ENCODE measurements at regions not wholly inside any gene's neighbourhood (a gene's known extent, or its start where the extent isn't known, plus 50 kb on each side); places are given as distances from the start of the nearest gene placed in this dataset.

DNA sequence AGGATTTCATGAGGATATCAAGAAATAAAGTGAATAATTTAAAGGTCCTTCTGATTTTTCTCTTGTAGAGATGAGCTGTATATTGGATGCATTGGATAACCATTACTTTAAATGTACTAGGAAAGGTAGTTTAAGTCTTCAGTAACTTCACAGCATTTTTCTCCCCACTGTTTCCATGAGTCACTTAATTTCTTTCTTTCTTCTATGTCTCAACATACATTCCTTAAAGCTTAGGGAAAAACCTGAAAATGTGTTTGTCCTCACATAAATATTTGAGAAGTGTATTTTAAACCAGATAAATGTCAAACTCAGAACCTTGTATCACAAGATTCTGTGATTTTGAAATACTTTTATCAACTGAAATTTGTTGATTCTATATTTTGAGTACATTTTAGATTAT, 1970.2 kb upstream of the FLRT2 start:
- TF ChIP-seq, protein P1, sequence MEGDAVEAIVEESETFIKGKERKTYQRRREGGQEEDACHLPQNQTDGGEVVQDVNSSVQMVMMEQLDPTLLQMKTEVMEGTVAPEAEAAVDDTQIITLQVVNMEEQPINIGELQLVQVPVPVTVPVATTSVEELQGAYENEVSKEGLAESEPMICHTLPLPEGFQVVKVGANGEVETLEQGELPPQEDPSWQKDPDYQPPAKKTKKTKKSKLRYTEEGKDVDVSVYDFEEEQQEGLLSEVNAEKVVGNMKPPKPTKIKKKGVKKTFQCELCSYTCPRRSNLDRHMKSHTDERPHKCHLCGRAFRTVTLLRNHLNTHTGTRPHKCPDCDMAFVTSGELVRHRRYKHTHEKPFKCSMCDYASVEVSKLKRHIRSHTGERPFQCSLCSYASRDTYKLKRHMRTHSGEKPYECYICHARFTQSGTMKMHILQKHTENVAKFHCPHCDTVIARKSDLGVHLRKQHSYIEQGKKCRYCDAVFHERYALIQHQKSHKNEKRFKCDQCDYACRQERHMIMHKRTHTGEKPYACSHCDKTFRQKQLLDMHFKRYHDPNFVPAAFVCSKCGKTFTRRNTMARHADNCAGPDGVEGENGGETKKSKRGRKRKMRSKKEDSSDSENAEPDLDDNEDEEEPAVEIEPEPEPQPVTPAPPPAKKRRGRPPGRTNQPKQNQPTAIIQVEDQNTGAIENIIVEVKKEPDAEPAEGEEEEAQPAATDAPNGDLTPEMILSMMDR (IDR thresholded peaks at IDR 0.05; ENCODE audit: insufficient read depth, low read length, poor library complexity, severe bottlenecking): no peak
- DNase-seq (ENCODE audit: extremely low read depth, insufficient read length): no peak
- Histone ChIP-seq H3K36me3 (ENCODE audit: control insufficient read depth, insufficient read depth, low read length) (no peaks in the 10 kb centered on the region), H3K27me3 (replicated peaks; ENCODE audit: control insufficient read depth, insufficient read depth, low read length) (no peaks in the 10 kb centered on the region), H3K4me3 (replicated peaks; ENCODE audit: low read depth, low read length) (no peak overlapping the region)

DNA sequence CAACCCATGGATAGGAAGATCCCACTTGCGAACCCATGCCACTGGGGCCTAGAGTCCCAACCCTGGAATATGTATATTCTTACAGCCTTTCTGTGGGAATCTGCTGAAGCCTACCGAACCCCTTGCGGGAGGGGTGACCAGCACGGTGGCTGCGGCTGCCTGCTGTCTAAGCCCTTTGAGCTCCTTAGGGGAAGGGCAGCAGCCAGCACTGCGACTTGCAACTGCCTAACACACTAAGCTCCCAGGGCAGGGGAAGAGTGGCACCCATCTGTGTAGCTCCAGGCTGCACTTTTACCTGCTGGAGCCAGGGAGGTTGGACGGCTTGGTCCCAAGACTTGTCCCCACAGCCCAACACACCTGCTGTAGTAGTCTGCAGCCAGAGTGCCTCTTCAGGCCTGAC, 1968.7 kb upstream of the FLRT2 start:
- no peak for DNase-seq (ENCODE audit: extremely low read depth, insufficient read length)
- no peaks in the 10 kb centered on the region for H3K36me3 ChIP-seq (ENCODE audit: control insufficient read depth, insufficient read depth, low read length)

DNA sequence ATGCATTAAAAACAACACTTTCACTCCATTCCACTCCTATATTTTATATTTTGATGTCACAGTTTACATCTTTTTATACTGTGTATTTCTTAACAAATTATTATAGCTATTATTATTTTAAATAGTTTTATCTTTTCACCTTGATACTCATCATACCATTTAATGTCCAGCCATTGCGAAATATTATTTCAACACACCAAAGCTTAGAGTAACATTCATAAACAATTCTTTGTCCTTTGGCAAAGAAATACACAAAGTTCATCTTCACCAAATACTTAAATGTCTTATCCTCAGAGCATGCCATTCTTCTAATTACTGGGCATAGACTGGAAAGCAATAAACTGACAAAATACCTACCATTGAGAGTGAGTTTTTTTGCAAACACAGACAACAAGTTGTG, 1963.4 kb upstream of the FLRT2 start:
- DNase-seq (ENCODE audit: extremely low read depth, insufficient read length): no peak
- Histone ChIP-seq H3K4me3 (replicated peaks; ENCODE audit: low read depth, low read length) (no peak overlapping the region), H3K27me3 (replicated peaks; ENCODE audit: control insufficient read depth, insufficient read depth, low read length) (no peaks in the 10 kb centered on the region), H3K36me3 (ENCODE audit: control insufficient read depth, insufficient read depth, low read length) (no peaks in the 10 kb centered on the region)
- TF ChIP-seq, protein P1 (IDR thresholded peaks at IDR 0.05; ENCODE audit: insufficient read depth, low read length, poor library complexity, severe bottlenecking): no peak

More for the DNA sequence above, 1968.7 kb upstream of the FLRT2 start:
- H3K4me3 ChIP-seq (replicated peaks; ENCODE audit: low read depth, low read length): no peak overlapping the region
- TF ChIP-seq, protein P1 (IDR thresholded peaks at IDR 0.05; ENCODE audit: insufficient read depth, low read length, poor library complexity, severe bottlenecking): no peak
- no peaks in the 10 kb centered on the region for H3K27me3 ChIP-seq (replicated peaks; ENCODE audit: control insufficient read depth, insufficient read depth, low read length)

DNA sequence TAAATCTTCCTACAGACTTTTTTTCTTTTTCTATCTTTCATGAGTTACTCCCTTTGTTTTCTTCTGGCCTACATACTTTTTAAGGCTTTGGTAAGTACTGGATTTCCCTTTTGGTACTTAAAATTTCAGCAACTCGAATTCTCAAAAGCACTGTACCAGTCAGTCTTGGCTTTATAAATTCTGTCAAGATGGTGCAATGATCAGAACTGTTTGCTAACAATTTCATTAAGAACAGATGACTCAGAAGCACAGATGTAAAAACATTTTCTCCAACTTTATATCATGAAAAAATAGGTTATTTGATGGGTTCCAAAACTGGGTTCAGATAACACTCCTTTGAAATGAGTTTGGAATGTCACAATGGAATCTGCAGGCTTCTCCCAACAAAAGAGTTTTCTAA, 1961.8 kb upstream of the FLRT2 start:
- TF ChIP-seq, protein P1 (IDR thresholded peaks at IDR 0.05; ENCODE audit: insufficient read depth, low read length, poor library complexity, severe bottlenecking): no peak
- no peak for DNase-seq (ENCODE audit: extremely low read depth, insufficient read length)
- H3K27me3 ChIP-seq (replicated peaks; ENCODE audit: control insufficient read depth, insufficient read depth, low read length): no peaks in the 10 kb centered on the region
- no peak overlapping the region for H3K4me3 ChIP-seq (replicated peaks; ENCODE audit: low read depth, low read length)
- no peaks in the 10 kb centered on the region for H3K36me3 ChIP-seq (ENCODE audit: control insufficient read depth, insufficient read depth, low read length)

DNA sequence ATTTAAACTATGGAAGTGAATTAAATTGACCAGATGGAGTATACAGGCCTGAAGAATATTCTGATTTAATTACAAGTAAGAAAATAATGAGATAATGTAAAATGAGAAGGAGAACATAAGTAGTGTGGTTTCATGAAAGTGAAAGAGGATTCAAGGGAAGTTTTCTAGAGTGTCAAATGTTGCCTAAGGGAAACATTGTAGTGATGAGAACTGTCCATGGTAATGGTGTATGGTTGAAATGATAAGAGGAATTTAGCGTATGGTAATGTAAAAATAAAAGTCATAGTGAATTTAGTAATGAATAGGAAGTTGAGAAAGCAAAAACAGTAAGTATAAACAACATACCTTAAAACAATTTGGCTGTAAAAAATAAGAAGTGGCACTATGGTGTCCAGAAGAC, 1954.6 kb upstream of the FLRT2 start:
- TF ChIP-seq, protein P1 (IDR thresholded peaks at IDR 0.05; ENCODE audit: insufficient read depth, low read length, poor library complexity, severe bottlenecking): no peak
- no peak for DNase-seq (ENCODE audit: extremely low read depth, insufficient read length)

DNA sequence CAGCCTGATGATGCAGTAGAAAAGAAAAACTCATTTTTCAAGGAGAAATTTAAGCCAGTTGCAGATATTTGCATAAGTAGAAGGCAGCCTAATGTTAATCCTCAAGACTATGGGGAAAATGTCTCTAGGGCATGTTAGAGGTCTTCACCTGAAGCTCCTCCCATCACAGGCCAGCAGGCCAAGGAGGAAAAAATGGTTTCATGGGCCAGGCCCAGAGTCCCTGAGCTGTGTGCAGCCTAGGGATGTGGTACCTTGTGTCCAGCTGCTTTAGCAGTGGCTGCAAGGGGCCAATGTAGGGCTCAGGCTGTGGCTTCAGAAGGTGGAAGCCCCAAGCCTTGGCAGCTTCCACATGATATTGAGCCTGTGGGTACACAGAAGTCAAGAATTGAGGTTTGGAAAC, 1946.7 kb upstream of the FLRT2 start:
- no peaks in the 10 kb centered on the region for H3K36me3 ChIP-seq (ENCODE audit: control insufficient read depth, insufficient read depth, low read length)
- H3K27me3 ChIP-seq (replicated peaks; ENCODE audit: control insufficient read depth, insufficient read depth, low read length): no peaks in the 10 kb centered on the region
- DNase-seq (ENCODE audit: extremely low read depth, insufficient read length): no peak
- no peak overlapping the region for H3K4me3 ChIP-seq (replicated peaks; ENCODE audit: low read depth, low read length)
- TF ChIP-seq, protein P1 (IDR thresholded peaks at IDR 0.05; ENCODE audit: insufficient read depth, low read length, poor library complexity, severe bottlenecking): no peak

More for the DNA sequence above, 1954.6 kb upstream of the FLRT2 start:
- no peaks in the 10 kb centered on the region for H3K27me3 ChIP-seq (replicated peaks; ENCODE audit: control insufficient read depth, insufficient read depth, low read length)
- H3K36me3 ChIP-seq (ENCODE audit: control insufficient read depth, insufficient read depth, low read length): no peaks in the 10 kb centered on the region
- no peak overlapping the region for H3K4me3 ChIP-seq (replicated peaks; ENCODE audit: low read depth, low read length)
